ENCODE measurements at regions not wholly inside any gene's neighbourhood (a gene's known extent, or its start where the extent isn't known, plus 50 kb on each side); places are given as distances from the start of the nearest gene placed in this dataset.

GRCh38 chr12:74953697-74954096 lies 255.9 kb downstream of the KCNC2 start:
- TF ChIP-seq CTCF (IDR thresholded peaks at IDR 0.05; ENCODE audit: low read depth, low read length): no peak
- H3K4me3 ChIP-seq (ENCODE audit: low read depth, low read length): no peak overlapping the region

- no peak for TF ChIP-seq CTCF (IDR thresholded peaks at IDR 0.05; ENCODE audit: low read depth, low read length)
- H3K4me3 ChIP-seq (ENCODE audit: low read depth, low read length): no peak overlapping the region
Measured at GRCh38 chr12:74957231-74957630, 252.4 kb downstream of the KCNC2 start.

- no peak for TF ChIP-seq CTCF (IDR thresholded peaks at IDR 0.05; ENCODE audit: low read depth, low read length)
Measured at GRCh38 chr12:74957634-74958033, 252.0 kb downstream of the KCNC2 start.

GRCh38 chr12:74959657-74960056 lies 250.0 kb downstream of the KCNC2 start:
- TF ChIP-seq CTCF (IDR thresholded peaks at IDR 0.05; ENCODE audit: low read depth, low read length): no peak
- no peak overlapping the region for H3K4me3 ChIP-seq (ENCODE audit: low read depth, low read length)

More at GRCh38 chr12:74957634-74958033, 252.0 kb downstream of the KCNC2 start:
- H3K4me3 ChIP-seq (ENCODE audit: low read depth, low read length): no peak overlapping the region

- no peak overlapping the region for H3K4me3 ChIP-seq (ENCODE audit: low read depth, low read length)
- no peak for TF ChIP-seq CTCF (IDR thresholded peaks at IDR 0.05; ENCODE audit: low read depth, low read length)
Measured at GRCh38 chr12:74963304-74963703, 246.3 kb downstream of the KCNC2 start.

DNA sequence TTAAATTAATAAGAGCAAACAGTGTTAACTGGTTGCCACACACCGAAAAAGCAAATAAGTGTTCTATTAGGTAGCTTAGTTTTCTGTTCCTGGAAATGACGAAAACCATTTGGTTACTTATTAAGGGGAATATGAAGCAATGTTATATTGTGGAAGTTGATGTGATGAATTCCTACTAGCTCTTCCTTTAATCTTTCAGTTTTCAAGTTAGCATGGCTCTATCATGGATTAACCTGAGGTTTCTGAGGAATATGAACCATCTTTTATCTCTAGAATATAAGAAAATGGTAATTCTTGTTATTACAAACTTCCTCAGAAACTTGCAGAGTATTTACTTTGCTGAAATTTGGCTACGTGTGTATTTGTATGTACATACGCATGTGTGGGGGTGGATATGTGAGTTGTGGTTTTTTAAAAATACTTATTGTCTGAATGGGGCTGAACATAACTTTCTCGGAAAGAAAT lies 245.7 kb downstream of the KCNC2 start:
- no peak for TF ChIP-seq CTCF (IDR thresholded peaks at IDR 0.05; ENCODE audit: low read depth, low read length)
- no peak overlapping the region for H3K4me3 ChIP-seq (ENCODE audit: low read depth, low read length)

DNA sequence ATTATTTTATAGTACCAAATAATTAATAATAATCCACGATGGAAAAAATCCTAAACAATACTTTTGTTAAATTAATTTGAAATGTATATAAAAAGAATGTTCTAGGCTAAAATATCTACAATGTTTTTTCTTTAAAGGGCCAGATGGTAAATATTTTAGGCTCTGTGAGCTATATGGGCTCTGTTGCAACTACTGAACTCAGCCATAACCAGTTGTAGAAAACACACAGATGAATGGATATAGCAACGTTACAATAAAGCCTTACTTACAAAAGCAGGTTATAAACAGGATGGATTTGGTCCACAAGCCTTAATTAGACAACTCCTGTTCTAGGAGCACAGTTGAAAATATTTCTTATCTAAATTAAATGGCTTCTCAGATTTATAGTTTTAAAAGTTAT lies 245.2 kb downstream of the KCNC2 start:
- no peak overlapping the region for H3K4me3 ChIP-seq (ENCODE audit: low read depth, low read length)

More for the DNA sequence above, 245.2 kb downstream of the KCNC2 start:
- TF ChIP-seq CTCF (IDR thresholded peaks at IDR 0.05; ENCODE audit: low read depth, low read length): no peak

Data from WI38 (cell line).